ENCODE measurements at regions not wholly inside any gene's neighbourhood (a gene's known extent, or its start where the extent isn't known, plus 50 kb on each side); places are given as distances from the start of the nearest gene placed in this dataset.

GRCh38 chr1:187641907-187642306 is 813.2 kb downstream of the PLA2G4A start:
- H3K27me3 Mint-ChIP-seq (ENCODE audit: low read depth), result no peaks in the 10 kb centered on the region
- no peak for DNase-seq (ENCODE audit: low spot score)

DNA sequence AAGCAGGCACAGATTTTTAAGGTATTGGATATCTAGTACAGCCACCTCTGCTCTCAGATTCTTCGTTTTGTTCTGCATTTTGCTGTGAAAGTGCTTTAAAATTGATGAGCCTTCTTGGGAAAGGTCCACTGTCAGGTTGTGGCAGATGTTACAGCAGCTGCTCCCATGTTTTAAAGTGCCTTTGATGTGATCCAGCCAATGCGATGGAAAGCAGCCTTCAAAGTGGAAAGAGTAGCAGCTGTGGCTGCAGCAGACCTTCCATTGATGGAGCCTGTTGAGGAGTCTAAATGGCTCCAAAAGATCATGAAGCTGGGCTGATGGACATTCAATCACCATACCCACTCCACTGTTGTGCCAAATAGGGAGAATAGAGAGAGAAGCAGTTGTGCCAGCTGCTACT is 816.9 kb downstream of the PLA2G4A start:
- Mint-ChIP-seq H3K27me3 (ENCODE audit: low read depth) (no peaks in the 10 kb centered on the region), H3K9me3 (ENCODE audit: low read depth) (no peaks in the 10 kb centered on the region), H3K27ac (ENCODE audit: unreplicated experiment) (no peak overlapping the region), H3K4me1 (ENCODE audit: low read depth) (no peaks in the 10 kb centered on the region), H3K36me3 (ENCODE audit: low read depth) (no peaks in the 10 kb centered on the region), H3K4me3 (ENCODE audit: unreplicated experiment) (no peak overlapping the region)
- no peak for DNase-seq (ENCODE audit: low spot score)
- TF ChIP-seq, protein P1, sequence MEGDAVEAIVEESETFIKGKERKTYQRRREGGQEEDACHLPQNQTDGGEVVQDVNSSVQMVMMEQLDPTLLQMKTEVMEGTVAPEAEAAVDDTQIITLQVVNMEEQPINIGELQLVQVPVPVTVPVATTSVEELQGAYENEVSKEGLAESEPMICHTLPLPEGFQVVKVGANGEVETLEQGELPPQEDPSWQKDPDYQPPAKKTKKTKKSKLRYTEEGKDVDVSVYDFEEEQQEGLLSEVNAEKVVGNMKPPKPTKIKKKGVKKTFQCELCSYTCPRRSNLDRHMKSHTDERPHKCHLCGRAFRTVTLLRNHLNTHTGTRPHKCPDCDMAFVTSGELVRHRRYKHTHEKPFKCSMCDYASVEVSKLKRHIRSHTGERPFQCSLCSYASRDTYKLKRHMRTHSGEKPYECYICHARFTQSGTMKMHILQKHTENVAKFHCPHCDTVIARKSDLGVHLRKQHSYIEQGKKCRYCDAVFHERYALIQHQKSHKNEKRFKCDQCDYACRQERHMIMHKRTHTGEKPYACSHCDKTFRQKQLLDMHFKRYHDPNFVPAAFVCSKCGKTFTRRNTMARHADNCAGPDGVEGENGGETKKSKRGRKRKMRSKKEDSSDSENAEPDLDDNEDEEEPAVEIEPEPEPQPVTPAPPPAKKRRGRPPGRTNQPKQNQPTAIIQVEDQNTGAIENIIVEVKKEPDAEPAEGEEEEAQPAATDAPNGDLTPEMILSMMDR (IDR thresholded peaks at IDR 0.05), result no peak

More at GRCh38 chr1:187641907-187642306, 813.2 kb downstream of the PLA2G4A start:
- H3K4me1 Mint-ChIP-seq (ENCODE audit: low read depth), result no peaks in the 10 kb centered on the region
- H3K36me3 Mint-ChIP-seq (ENCODE audit: low read depth), result no peaks in the 10 kb centered on the region
- peaks cover 11% of the 10 kb centered on the region for H3K9me3 Mint-ChIP-seq (ENCODE audit: low read depth)
- no peak overlapping the region for H3K4me3 Mint-ChIP-seq (ENCODE audit: unreplicated experiment)
- TF ChIP-seq, protein P1 (IDR thresholded peaks at IDR 0.05), result no peak
- H3K27ac Mint-ChIP-seq (ENCODE audit: unreplicated experiment), result no peak overlapping the region

DNA sequence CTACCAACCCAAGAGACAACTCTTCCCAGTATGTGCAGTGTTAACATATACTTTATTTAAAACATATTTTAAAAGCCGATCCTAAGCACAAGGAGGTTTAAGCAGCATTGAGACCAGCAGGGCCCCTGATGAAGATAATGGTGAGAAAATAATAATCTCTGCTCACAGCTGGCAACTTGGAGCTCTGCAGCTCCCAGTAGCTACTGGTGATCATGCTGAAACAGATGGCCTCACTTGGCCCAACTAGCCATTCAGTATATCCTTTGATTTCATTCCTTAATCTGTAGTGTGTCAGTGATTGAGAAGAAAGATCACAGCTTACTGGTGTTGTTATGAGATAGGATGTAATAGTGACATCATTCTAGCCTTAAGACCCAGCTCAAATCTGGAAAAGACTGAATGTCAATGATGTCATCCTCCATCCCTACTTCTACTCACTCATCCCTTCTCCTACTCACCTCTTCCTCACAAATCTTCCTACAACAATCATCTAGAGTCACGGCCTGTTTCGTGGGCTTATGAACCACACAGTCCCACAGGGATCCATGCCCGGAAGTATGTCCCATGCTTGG is 817.9 kb downstream of the PLA2G4A start:
- TF ChIP-seq, protein P1 (IDR thresholded peaks at IDR 0.05), result no peak
- no peak for DNase-seq (ENCODE audit: low spot score)
- H3K27ac Mint-ChIP-seq (ENCODE audit: unreplicated experiment), result no peak overlapping the region
- H3K27me3 Mint-ChIP-seq (ENCODE audit: low read depth), result no peaks in the 10 kb centered on the region
- no peaks in the 10 kb centered on the region for H3K36me3 Mint-ChIP-seq (ENCODE audit: low read depth)
- no peaks in the 10 kb centered on the region for H3K4me1 Mint-ChIP-seq (ENCODE audit: low read depth)
- H3K9me3 Mint-ChIP-seq (ENCODE audit: low read depth), result no peaks in the 10 kb centered on the region
- H3K4me3 Mint-ChIP-seq (ENCODE audit: unreplicated experiment), result no peak overlapping the region

DNA sequence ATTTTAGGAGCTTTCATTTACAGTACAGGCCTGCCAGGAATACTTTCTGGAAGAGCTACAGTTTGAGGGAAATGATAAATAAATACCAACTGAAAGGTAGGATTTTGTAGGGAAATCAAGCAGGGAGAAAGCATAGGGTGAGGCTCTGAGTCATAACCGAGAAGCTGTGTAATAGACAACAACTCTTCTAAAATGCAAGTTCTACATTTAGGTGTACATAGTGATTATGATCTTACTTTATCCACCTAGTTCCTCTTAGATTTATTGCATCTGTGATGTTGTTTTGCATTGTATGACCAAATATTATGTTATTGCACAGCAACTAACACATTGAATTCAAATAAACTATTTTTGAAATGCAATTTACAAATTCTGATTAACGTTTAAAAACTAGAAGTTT is 819.3 kb downstream of the PLA2G4A start:
- H3K4me3 Mint-ChIP-seq (ENCODE audit: unreplicated experiment), result no peak overlapping the region
- no peak for DNase-seq (ENCODE audit: low spot score)
- TF ChIP-seq, protein P1 (IDR thresholded peaks at IDR 0.05), result no peak
- no peaks in the 10 kb centered on the region for H3K36me3 Mint-ChIP-seq (ENCODE audit: low read depth)
- H3K9me3 Mint-ChIP-seq (ENCODE audit: low read depth), result no peaks in the 10 kb centered on the region
- H3K27me3 Mint-ChIP-seq (ENCODE audit: low read depth), result no peaks in the 10 kb centered on the region
- no peaks in the 10 kb centered on the region for H3K4me1 Mint-ChIP-seq (ENCODE audit: low read depth)
- no peak overlapping the region for H3K27ac Mint-ChIP-seq (ENCODE audit: unreplicated experiment)

- no peak for DNase-seq (ENCODE audit: low spot score)
- Mint-ChIP-seq H3K4me3 (ENCODE audit: unreplicated experiment) (no peak overlapping the region), H3K27ac (ENCODE audit: unreplicated experiment) (no peak overlapping the region), H3K36me3 (ENCODE audit: low read depth) (no peaks in the 10 kb centered on the region), H3K4me1 (ENCODE audit: low read depth) (peaks cover 3% of the 10 kb centered on the region), H3K27me3 (ENCODE audit: low read depth) (no peaks in the 10 kb centered on the region), H3K9me3 (ENCODE audit: low read depth) (no peaks in the 10 kb centered on the region)
- TF ChIP-seq, protein P1 (IDR thresholded peaks at IDR 0.05), result no peak
Observed at GRCh38 chr1:187654635-187655034, 825.9 kb downstream of the PLA2G4A start.

All from chondrocyte (in vitro differentiated cells).